ENCODE measurements at regions not wholly inside any gene's neighbourhood (a gene's known extent, or its start where the extent isn't known, plus 50 kb on each side); places are given as distances from the start of the nearest gene placed in this dataset.

DNA sequence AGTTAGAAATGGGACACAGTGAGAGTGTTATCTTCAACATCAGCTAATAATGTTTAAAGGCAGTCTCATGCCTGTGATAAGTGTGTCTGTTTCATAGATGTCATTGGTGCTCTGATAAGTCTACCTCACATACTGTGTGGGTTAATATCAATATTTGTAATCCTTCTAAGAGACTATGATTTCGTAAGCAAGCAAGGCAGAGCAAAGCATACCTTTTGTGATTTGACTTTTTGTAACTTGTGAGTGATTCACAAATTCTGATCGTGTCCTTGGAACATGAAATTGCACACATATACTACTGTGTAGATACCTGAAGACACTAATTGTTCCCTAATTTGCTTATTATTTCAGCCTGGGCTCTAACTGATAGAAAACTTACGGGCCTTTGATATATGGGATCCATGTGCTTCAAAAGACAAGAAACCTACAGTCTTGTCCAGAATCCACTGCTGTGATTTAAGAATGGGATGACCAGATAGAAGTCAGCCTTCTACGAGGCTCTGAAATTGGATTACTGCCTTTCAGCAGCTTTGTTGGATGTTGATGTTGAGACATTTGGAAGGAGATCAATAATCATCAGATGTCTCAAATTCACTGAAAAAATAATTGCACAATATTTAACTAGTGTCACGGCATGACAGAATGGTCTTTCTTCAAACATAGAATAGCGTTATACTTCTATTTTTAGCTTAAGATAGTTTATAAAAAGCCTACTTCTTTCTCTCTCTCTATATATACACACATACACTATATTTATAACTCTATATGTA, 63.2 kb upstream of the KLF6 start:
- TF ChIP-seq, protein P1, sequence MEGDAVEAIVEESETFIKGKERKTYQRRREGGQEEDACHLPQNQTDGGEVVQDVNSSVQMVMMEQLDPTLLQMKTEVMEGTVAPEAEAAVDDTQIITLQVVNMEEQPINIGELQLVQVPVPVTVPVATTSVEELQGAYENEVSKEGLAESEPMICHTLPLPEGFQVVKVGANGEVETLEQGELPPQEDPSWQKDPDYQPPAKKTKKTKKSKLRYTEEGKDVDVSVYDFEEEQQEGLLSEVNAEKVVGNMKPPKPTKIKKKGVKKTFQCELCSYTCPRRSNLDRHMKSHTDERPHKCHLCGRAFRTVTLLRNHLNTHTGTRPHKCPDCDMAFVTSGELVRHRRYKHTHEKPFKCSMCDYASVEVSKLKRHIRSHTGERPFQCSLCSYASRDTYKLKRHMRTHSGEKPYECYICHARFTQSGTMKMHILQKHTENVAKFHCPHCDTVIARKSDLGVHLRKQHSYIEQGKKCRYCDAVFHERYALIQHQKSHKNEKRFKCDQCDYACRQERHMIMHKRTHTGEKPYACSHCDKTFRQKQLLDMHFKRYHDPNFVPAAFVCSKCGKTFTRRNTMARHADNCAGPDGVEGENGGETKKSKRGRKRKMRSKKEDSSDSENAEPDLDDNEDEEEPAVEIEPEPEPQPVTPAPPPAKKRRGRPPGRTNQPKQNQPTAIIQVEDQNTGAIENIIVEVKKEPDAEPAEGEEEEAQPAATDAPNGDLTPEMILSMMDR (IDR thresholded peaks at IDR 0.05) = no peak
- TF ChIP-seq EZH2 (IDR thresholded peaks at IDR 0.05; ENCODE audit: borderline replicate concordance, insufficient read depth, low read depth, low read length, poor library complexity, severe bottlenecking) = no peak

All from B cell (primary cell).